Upper lobe of left lung (tissue), 6 donors: ENCODE measurements at regions not wholly inside any gene's neighbourhood (a gene's known extent, or its start where the extent isn't known, plus 50 kb on each side); places are given as distances from the start of the nearest gene placed in this dataset.

Experiments
- ATAC-seq, 2 donors: fragments of 200-7000 bp; cut with Tn5 transposase; one replicate each; pipeline ENCODE4 v1.9.1; 2022; ENCODE audit warnings: mild to moderate bottlenecking in 2 of 2, moderate library complexity in 2 of 2; ENCODE audit not compliant: low FRiP score in 2 of 2
- DNase-seq, 2 donors: peaks; one replicate each; pipeline ENCODE4 v3.0.0-alpha.2; 2019 to 2020
- H3K27ac ChIP-seq, 4 donors: fragments of 200-600 bp; sonication (generic); one replicate each; pipeline ENCODE4 v1.5.1; 2016 to 2019
- H3K27me3 ChIP-seq, 4 donors: fragments of 200-600 bp; sonication (generic); one replicate each; pipeline ENCODE4 v1.5.1; 2017 to 2019
- H3K36me3 ChIP-seq, 4 donors: fragments of 200-600 bp; sonication (generic); one replicate each; pipeline ENCODE4 v1.5.1; 2016 to 2019
- H3K4me1 ChIP-seq, 4 donors: fragments of 200-600 bp; sonication (generic); one replicate each; pipeline ENCODE4 v1.5.1; 2018 to 2019
- H3K4me3 ChIP-seq, 4 donors: fragments of 200-600 bp; sonication (generic); one replicate each; pipeline ENCODE4 v1.5.1; 2017 to 2019; ENCODE audit warnings: mild to moderate bottlenecking in 2 of 4, moderate library complexity in 1 of 4
- H3K9me3 ChIP-seq, 4 donors: fragments of 200-600 bp; sonication (generic); one replicate each; pipeline ENCODE4 v1.5.1; 2018 to 2019
- CTCF ChIP-seq, 6 experiments: fragments of 450-650 bp in 4 of 6; fragments of 200-600 bp in 2 of 6; sonication (generic) in 2 of 6; IDR thresholded peaks; one replicate each; pipeline ENCODE4 v1.5.1; 2016 to 2019; ENCODE audit warnings: antibody characterized with exemption in 6 of 6
- EP300 ChIP-seq, 4 donors: sonication (generic); formaldehyde crosslinking; IDR thresholded peaks; one replicate each; pipeline ENCODE4 v1.5.1; 2017; ENCODE audit warnings: antibody characterized with exemption in 4 of 4, control low read depth in 2 of 4
- POLR2A ChIP-seq, 4 donors: fragments of 450-650 bp; IDR thresholded peaks; one replicate each; pipeline ENCODE4 v1.5.1; 2016 to 2017; ENCODE audit warnings: antibody characterized with exemption in 4 of 4, mild to moderate bottlenecking in 2 of 4
- POLR2AphosphoS5 ChIP-seq, 2 donors: sonication (generic); formaldehyde crosslinking; IDR thresholded peaks; one replicate each; pipeline ENCODE4 v1.5.1; 2017; ENCODE audit warnings: antibody characterized with exemption in 2 of 2
- WGBS, 2 donors: methylation state at CpG; one replicate each; pipeline ENCODE4 v1.1.5; 2017 to 2018; 5-methylcytosine and 5-hydroxymethylcytosine counted together
- donor health status: DM: no; HTN: no; CAD: no; lungs with moderate emphysema.
- donor health status: DM: no; HTN: yes; CAD: no; lungs with severe emphysema.

- no peak overlapping the region for H3K27ac ChIP-seq
- H3K36me3 ChIP-seq = no peaks in the 10 kb centered on the region
- WGBS, 2 donors = 75 to 79% methylated on average over 2 of the region's 2 CpGs
- H3K4me3 ChIP-seq = no peak overlapping the region
- no peaks in the 10 kb centered on the region for H3K9me3 ChIP-seq
- no peaks in the 10 kb centered on the region for H3K27me3 ChIP-seq
- DNase-seq (no peak), ATAC-seq (no peak)
- no peaks in the 10 kb centered on the region for H3K4me1 ChIP-seq
- TF ChIP-seq POLR2A (IDR thresholded peaks at IDR 0.05) (no peak), EP300 (IDR thresholded peaks at IDR 0.05) (no peak), CTCF (IDR thresholded peaks at IDR 0.05) (no peak), POLR2AphosphoS5 (IDR thresholded peaks at IDR 0.05) (no peak)
These were observed 99.6 kb upstream of the FOXG1 start for GRCh38 chr14:28666961-28667360.

- ATAC-seq (no peak), DNase-seq (no peak)
- Histone ChIP-seq H3K4me3 (no peak overlapping the region), H3K9me3 (no peaks in the 10 kb centered on the region), H3K36me3 (no peaks in the 10 kb centered on the region), H3K4me1 (no peaks in the 10 kb centered on the region), H3K27me3 (no peaks in the 10 kb centered on the region), H3K27ac (no peak overlapping the region)
- WGBS, 2 donors = 38 to 41% methylated on average over 2 of the region's 2 CpGs
- TF ChIP-seq POLR2A (IDR thresholded peaks at IDR 0.05) = no peak
- no peak for TF ChIP-seq EP300 (IDR thresholded peaks at IDR 0.05)
- TF ChIP-seq POLR2AphosphoS5 (IDR thresholded peaks at IDR 0.05) = no peak
- TF ChIP-seq CTCF (IDR thresholded peaks at IDR 0.05) = no peak
These were observed 95.2 kb upstream of the FOXG1 start for GRCh38 chr14:28671425-28671824.

- H3K36me3 ChIP-seq = no peaks in the 10 kb centered on the region
- 86 to 88% methylated on average over 4 of the region's 4 CpGs for WGBS, 2 donors
- TF ChIP-seq POLR2A (IDR thresholded peaks at IDR 0.05) (no peak), CTCF (IDR thresholded peaks at IDR 0.05) (no peak), EP300 (IDR thresholded peaks at IDR 0.05) (no peak), POLR2AphosphoS5 (IDR thresholded peaks at IDR 0.05) (no peak)
- no peak overlapping the region for H3K27ac ChIP-seq
- no peaks in the 10 kb centered on the region for H3K27me3 ChIP-seq
- no peak overlapping the region for H3K4me3 ChIP-seq
- H3K9me3 ChIP-seq = no peaks in the 10 kb centered on the region
- DNase-seq = no peak
- no peaks in the 10 kb centered on the region for H3K4me1 ChIP-seq
- ATAC-seq = no peak
These were observed 93.5 kb upstream of the FOXG1 start for GRCh38 chr14:28673056-28673455.

GRCh38 chr14:28676479-28676878 lies 90.1 kb upstream of the FOXG1 start:
- H3K9me3 ChIP-seq = no peaks in the 10 kb centered on the region
- no peaks in the 10 kb centered on the region for H3K27me3 ChIP-seq
- TF ChIP-seq POLR2AphosphoS5 (IDR thresholded peaks at IDR 0.05) (no peak), CTCF (IDR thresholded peaks at IDR 0.05) (no peak), POLR2A (IDR thresholded peaks at IDR 0.05) (no peak), EP300 (IDR thresholded peaks at IDR 0.05) (no peak)
- no peak for DNase-seq
- H3K4me1 ChIP-seq = no peaks in the 10 kb centered on the region
- H3K27ac ChIP-seq = no peak overlapping the region
- no peaks in the 10 kb centered on the region for H3K36me3 ChIP-seq
- WGBS, 2 donors = 14 to 45% methylated on average over 4 of the region's 4 CpGs
- no peak overlapping the region for H3K4me3 ChIP-seq
- no peak for ATAC-seq

- H3K4me1 ChIP-seq = no peaks in the 10 kb centered on the region
- TF ChIP-seq EP300 (IDR thresholded peaks at IDR 0.05) = no peak
- no peak for TF ChIP-seq POLR2AphosphoS5 (IDR thresholded peaks at IDR 0.05)
- WGBS, 2 donors = 88 to 94% methylated on average over 2 of the region's 2 CpGs
- H3K27me3 ChIP-seq = no peaks in the 10 kb centered on the region
- H3K9me3 ChIP-seq = no peaks in the 10 kb centered on the region
- H3K27ac ChIP-seq = no peak overlapping the region
- ATAC-seq (no peak), DNase-seq (no peak)
- H3K4me3 ChIP-seq = no peak overlapping the region
- no peaks in the 10 kb centered on the region for H3K36me3 ChIP-seq
These were observed 89.2 kb upstream of the FOXG1 start for GRCh38 chr14:28677381-28677780.
